Liver (tissue), 8 donors: ENCODE measurements at regions not wholly inside any gene's neighbourhood (a gene's known extent, or its start where the extent isn't known, plus 50 kb on each side); places are given as distances from the start of the nearest gene placed in this dataset.

Source experiments
- DNase-seq: peaks from one replicate; pipeline ENCODE4 v3.0.0-alpha.2; 2017; ENCODE audit warnings: low spot score
- H3K27ac ChIP-seq, 2 donors: one replicate each; pipeline ENCODE4 v1.7.0; 2013; ENCODE audit warnings: inconsistent platforms in 2 of 2, low read length in 2 of 2, control low read depth in 1 of 2, low read depth in 1 of 2, mild to moderate bottlenecking in 1 of 2
- H3K27me3 ChIP-seq, 4 donors: one replicate each; pipeline versions ENCODE4 v1.6.1 to v1.7.0; 2013; ENCODE audit warnings: low read length in 3 of 4, inconsistent platforms in 1 of 4, mild to moderate bottlenecking in 1 of 4, moderate library complexity in 1 of 4; ENCODE audit not compliant: control insufficient read depth in 4 of 4, insufficient read depth in 4 of 4
- H3K36me3 ChIP-seq, 4 donors: one replicate each; pipeline versions ENCODE4 v1.6.1 to v1.7.0; 2013; ENCODE audit warnings: low read length in 3 of 4, mild to moderate bottlenecking in 3 of 4, low read depth in 1 of 4, moderate library complexity in 1 of 4; ENCODE audit not compliant: control insufficient read depth in 4 of 4, insufficient read depth in 3 of 4
- H3K4me1 ChIP-seq, 4 donors: one replicate each; pipeline versions ENCODE4 v1.6.1 to v1.7.0; 2013; ENCODE audit warnings: low read length in 3 of 4, mild to moderate bottlenecking in 3 of 4, moderate library complexity in 1 of 4; ENCODE audit not compliant: control insufficient read depth in 4 of 4, insufficient read depth in 4 of 4
- H3K4me3 ChIP-seq, 3 donors: one replicate each; pipeline versions ENCODE4 v1.6.1 to v1.7.0; 2013; ENCODE audit warnings: low read length in 3 of 3, control low read depth in 1 of 3, low read depth in 1 of 3, mild to moderate bottlenecking in 1 of 3
- H3K9ac ChIP-seq, 2 donors: one replicate each; pipeline ENCODE4 v1.7.0; 2013; ENCODE audit warnings: low read length in 2 of 2, mild to moderate bottlenecking in 2 of 2, moderate library complexity in 2 of 2, control low read depth in 1 of 2, low read depth in 1 of 2
- H3K9me3 ChIP-seq, 4 donors: one replicate each; pipeline versions ENCODE4 v1.6.1 to v1.7.0; 2013; ENCODE audit warnings: low read length in 3 of 4; ENCODE audit not compliant: control insufficient read depth in 4 of 4
- EGR1 ChIP-seq, 2 donors: IDR thresholded peaks; 2 replicates each; pipeline ENCODE4 v1.6.1; 2016 to 2018; ENCODE audit warnings: antibody characterized with exemption in 2 of 2, low read depth in 2 of 2
- FOXA1 ChIP-seq: IDR thresholded peaks from 2 replicates; pipeline ENCODE4 v1.6.1; 2016; ENCODE audit warnings: antibody characterized with exemption
- GABPA ChIP-seq, 2 donors: IDR thresholded peaks in 1 of 2; conservative IDR thresholded peaks in 1 of 2; 2 replicates each; pipeline ENCODE4 v1.6.1; 2016; ENCODE audit warnings: antibody characterized with exemption in 2 of 2, mild to moderate bottlenecking in 1 of 2, moderate library complexity in 1 of 2
- HNF4A ChIP-seq, 2 donors: conservative IDR thresholded peaks; 2 replicates each; pipeline ENCODE4 v1.6.1; 2016; ENCODE audit warnings: antibody characterized with exemption in 2 of 2, mild to moderate bottlenecking in 2 of 2
- JUND ChIP-seq, 2 donors: IDR thresholded peaks; 2 replicates each; pipeline ENCODE4 v1.6.1; 2016; ENCODE audit warnings: antibody characterized with exemption in 2 of 2
- RAD21 ChIP-seq, 2 donors: IDR thresholded peaks; 2 replicates each; pipeline ENCODE4 v1.6.1; 2016; ENCODE audit warnings: antibody characterized with exemption in 2 of 2, mild to moderate bottlenecking in 2 of 2
- RXRA ChIP-seq, 2 donors: IDR thresholded peaks; 2 replicates each; pipeline ENCODE4 v1.6.1; 2017 to 2018; ENCODE audit warnings: antibody characterized with exemption in 2 of 2, mild to moderate bottlenecking in 1 of 2
- SP1 ChIP-seq: IDR thresholded peaks from 2 replicates; pipeline ENCODE4 v1.6.1; 2018; ENCODE audit warnings: antibody characterized with exemption, mild to moderate bottlenecking
- TAF1 ChIP-seq: conservative IDR thresholded peaks from 2 replicates; pipeline ENCODE4 v1.6.1; 2016; ENCODE audit warnings: antibody characterized with exemption, mild to moderate bottlenecking
- YY1 ChIP-seq: IDR thresholded peaks from 2 replicates; pipeline ENCODE4 v1.6.1; 2016; ENCODE audit warnings: antibody characterized with exemption, mild to moderate bottlenecking
- WGBS: extraction: QIAGEN DNeasy Blood & Tissue Kit; methylation state at CpG from one replicate; pipeline ENCODE4 v1.1.7; 2013; 5-methylcytosine and 5-hydroxymethylcytosine counted together
- TF ChIP-seq, protein P1 (sequence below): IDR thresholded peaks from 2 replicates; pipeline ENCODE4 v1.6.1; 2016; ENCODE audit warnings: antibody characterized with exemption
- TF ChIP-seq, protein P2 (sequence below): IDR thresholded peaks from 2 replicates; pipeline ENCODE4 v1.6.1; 2016; ENCODE audit warnings: antibody characterized with exemption, mild to moderate bottlenecking
- TF ChIP-seq, protein P3 (sequence below): IDR thresholded peaks from 2 replicates; pipeline ENCODE4 v1.6.1; 2016; ENCODE audit warnings: antibody characterized with exemption
- TF ChIP-seq, protein P4 (sequence below): fragments of 150-350 bp; IDR thresholded peaks from 2 replicates; pipeline ENCODE4 v1.5.1; 2017; ENCODE audit warnings: improper control_type of control experiment, low read depth, low read length; ENCODE audit not compliant: missing input control
- TF ChIP-seq, protein P5 (sequence below): IDR thresholded peaks from 2 replicates; pipeline ENCODE4 v1.6.1; 2016; ENCODE audit warnings: antibody characterized with exemption
- donor health status: healthy.
- donor health status: healthy.
- donor health status: healthy.
- donor health status: healthy.
- donor health status: healthy.

DNA sequence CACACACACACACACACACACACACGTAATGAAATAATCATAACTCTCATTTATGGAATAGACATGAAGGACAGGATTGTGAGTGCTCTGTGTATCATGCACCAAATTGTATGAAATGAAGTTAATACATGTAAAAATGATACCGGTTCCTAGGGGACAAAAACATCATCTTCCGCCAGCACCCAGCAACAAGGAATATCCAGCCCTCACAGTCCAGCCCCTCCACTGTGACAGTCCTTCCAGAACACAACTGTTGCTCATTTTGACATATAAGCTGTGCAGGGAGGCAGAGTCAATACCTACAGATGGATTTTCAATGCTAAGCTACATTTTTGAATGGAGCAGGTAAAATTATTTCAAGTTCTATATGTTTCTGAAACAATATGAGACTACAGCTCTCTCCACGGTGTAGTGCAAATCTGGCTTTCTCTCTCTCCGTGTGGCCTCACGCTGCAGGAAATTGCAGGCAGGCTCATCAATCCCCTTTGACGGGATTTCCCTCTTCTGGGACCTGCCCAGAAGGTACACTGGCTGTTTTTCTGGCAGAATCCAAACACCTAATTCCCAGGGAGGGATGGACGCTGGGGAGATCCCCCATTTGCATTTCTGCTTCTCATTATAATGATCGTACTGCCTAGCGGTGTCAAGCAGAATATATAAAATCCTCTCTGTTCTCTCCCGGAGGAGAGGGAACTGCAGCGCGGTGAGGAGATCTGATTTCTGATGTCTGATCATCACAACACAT lies 494.0 kb downstream of the LIG4 start (continued):
- TF ChIP-seq RAD21 (IDR thresholded peaks at IDR 0.05) (no peak), TAF1 (no peak), RXRA (IDR thresholded peaks at IDR 0.05) (no peak), FOXA1 (no peak), YY1 (no peak)

DNA sequence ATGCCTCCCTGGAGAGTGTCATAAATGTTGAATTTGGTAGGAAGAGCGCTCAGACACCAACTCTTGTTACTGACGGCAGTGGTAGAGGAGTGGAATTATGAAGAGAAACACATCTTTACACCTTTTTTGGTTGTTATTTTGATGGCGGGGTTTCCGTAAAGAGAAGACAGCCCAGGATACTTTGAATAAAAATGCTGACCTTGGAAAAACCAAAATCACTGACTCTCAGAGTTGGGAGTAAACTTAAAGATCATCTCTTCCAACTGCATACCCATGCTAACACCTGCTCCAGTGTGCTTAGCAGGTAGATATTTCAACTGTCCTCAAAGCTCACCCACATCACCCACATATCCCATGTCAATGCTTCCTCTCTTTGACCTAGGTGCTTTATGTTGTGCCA lies 498.6 kb downstream of the LIG4 start:
- Histone ChIP-seq H3K9ac (no peak overlapping the region), H3K36me3 (no peaks in the 10 kb centered on the region), H3K4me1 (no peaks in the 10 kb centered on the region), H3K9me3 (peaks cover 0 to 5% (median 0%) of the 10 kb centered on the region in 4 donors), H3K27ac (no peak overlapping the region), H3K4me3 (no peak overlapping the region), H3K27me3 (peaks cover 0 to 3% (median 0%) of the 10 kb centered on the region in 4 donors)
- TF ChIP-seq, protein P1, sequence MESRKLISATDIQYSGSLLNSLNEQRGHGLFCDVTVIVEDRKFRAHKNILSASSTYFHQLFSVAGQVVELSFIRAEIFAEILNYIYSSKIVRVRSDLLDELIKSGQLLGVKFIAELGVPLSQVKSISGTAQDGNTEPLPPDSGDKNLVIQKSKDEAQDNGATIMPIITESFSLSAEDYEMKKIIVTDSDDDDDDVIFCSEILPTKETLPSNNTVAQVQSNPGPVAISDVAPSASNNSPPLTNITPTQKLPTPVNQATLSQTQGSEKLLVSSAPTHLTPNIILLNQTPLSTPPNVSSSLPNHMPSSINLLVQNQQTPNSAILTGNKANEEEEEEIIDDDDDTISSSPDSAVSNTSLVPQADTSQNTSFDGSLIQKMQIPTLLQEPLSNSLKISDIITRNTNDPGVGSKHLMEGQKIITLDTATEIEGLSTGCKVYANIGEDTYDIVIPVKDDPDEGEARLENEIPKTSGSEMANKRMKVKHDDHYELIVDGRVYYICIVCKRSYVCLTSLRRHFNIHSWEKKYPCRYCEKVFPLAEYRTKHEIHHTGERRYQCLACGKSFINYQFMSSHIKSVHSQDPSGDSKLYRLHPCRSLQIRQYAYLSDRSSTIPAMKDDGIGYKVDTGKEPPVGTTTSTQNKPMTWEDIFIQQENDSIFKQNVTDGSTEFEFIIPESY, result no peak
- no peak for TF ChIP-seq SP1
- TF ChIP-seq JUND (IDR thresholded peaks at IDR 0.05), result no peak
- TF ChIP-seq, protein P2, sequence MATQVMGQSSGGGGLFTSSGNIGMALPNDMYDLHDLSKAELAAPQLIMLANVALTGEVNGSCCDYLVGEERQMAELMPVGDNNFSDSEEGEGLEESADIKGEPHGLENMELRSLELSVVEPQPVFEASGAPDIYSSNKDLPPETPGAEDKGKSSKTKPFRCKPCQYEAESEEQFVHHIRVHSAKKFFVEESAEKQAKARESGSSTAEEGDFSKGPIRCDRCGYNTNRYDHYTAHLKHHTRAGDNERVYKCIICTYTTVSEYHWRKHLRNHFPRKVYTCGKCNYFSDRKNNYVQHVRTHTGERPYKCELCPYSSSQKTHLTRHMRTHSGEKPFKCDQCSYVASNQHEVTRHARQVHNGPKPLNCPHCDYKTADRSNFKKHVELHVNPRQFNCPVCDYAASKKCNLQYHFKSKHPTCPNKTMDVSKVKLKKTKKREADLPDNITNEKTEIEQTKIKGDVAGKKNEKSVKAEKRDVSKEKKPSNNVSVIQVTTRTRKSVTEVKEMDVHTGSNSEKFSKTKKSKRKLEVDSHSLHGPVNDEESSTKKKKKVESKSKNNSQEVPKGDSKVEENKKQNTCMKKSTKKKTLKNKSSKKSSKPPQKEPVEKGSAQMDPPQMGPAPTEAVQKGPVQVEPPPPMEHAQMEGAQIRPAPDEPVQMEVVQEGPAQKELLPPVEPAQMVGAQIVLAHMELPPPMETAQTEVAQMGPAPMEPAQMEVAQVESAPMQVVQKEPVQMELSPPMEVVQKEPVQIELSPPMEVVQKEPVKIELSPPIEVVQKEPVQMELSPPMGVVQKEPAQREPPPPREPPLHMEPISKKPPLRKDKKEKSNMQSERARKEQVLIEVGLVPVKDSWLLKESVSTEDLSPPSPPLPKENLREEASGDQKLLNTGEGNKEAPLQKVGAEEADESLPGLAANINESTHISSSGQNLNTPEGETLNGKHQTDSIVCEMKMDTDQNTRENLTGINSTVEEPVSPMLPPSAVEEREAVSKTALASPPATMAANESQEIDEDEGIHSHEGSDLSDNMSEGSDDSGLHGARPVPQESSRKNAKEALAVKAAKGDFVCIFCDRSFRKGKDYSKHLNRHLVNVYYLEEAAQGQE, result no peak
- no peak for TF ChIP-seq GABPA (IDR thresholded peaks at IDR 0.05 in 1 of 2, conservative IDR thresholded peaks at IDR 0.05 in 1 of 2)
- TF ChIP-seq RAD21 (IDR thresholded peaks at IDR 0.05), result no peak
- TF ChIP-seq YY1, result no peak
- TF ChIP-seq FOXA1, result no peak
- no peak for TF ChIP-seq HNF4A (conservative IDR thresholded peaks at IDR 0.05)
- TF ChIP-seq, protein P3, sequence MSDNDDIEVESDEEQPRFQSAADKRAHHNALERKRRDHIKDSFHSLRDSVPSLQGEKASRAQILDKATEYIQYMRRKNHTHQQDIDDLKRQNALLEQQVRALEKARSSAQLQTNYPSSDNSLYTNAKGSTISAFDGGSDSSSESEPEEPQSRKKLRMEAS, result no peak
- no peak for TF ChIP-seq TAF1
- no peak for TF ChIP-seq EGR1 (IDR thresholded peaks at IDR 0.05; ENCODE audit: low read depth in 2 of 2)
- TF ChIP-seq, protein P4, sequence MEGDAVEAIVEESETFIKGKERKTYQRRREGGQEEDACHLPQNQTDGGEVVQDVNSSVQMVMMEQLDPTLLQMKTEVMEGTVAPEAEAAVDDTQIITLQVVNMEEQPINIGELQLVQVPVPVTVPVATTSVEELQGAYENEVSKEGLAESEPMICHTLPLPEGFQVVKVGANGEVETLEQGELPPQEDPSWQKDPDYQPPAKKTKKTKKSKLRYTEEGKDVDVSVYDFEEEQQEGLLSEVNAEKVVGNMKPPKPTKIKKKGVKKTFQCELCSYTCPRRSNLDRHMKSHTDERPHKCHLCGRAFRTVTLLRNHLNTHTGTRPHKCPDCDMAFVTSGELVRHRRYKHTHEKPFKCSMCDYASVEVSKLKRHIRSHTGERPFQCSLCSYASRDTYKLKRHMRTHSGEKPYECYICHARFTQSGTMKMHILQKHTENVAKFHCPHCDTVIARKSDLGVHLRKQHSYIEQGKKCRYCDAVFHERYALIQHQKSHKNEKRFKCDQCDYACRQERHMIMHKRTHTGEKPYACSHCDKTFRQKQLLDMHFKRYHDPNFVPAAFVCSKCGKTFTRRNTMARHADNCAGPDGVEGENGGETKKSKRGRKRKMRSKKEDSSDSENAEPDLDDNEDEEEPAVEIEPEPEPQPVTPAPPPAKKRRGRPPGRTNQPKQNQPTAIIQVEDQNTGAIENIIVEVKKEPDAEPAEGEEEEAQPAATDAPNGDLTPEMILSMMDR, result no peak
- TF ChIP-seq, protein P5, sequence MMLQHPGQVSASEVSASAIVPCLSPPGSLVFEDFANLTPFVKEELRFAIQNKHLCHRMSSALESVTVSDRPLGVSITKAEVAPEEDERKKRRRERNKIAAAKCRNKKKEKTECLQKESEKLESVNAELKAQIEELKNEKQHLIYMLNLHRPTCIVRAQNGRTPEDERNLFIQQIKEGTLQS, result no peak
- 79% methylated on average over 4 of the region's 4 CpGs for WGBS
- no peak for DNase-seq
